ENCODE measurements at regions not wholly inside any gene's neighbourhood (a gene's known extent, or its start where the extent isn't known, plus 50 kb on each side); places are given as distances from the start of the nearest gene placed in this dataset.

GRCh38 chr4:58219179-58219578 is 1109.0 kb upstream of the IGFBP7 start:
- TF ChIP-seq EZH2 (IDR thresholded peaks at IDR 0.05; ENCODE audit: low read length, unreplicated experiment) (no peak), CTCF (conservative IDR thresholded peaks at IDR 0.05; ENCODE audit: low read depth, low read length) (no peak), EZH2phosphoT487 (IDR thresholded peaks at IDR 0.05; ENCODE audit: borderline replicate concordance, low read length) (no peak)

All from PC-3 (cell line).